Glomerular endothelial cell (primary cell): ENCODE measurements at regions not wholly inside any gene's neighbourhood (a gene's known extent, or its start where the extent isn't known, plus 50 kb on each side); places are given as distances from the start of the nearest gene placed in this dataset.

ENCODE experiments used
- DNase-seq: peaks from one replicate; pipeline ENCODE4 v3.0.0-alpha.2; 2011; ENCODE audit warnings: low read depth, low spot score; ENCODE audit errors: extremely low read depth

DNA sequence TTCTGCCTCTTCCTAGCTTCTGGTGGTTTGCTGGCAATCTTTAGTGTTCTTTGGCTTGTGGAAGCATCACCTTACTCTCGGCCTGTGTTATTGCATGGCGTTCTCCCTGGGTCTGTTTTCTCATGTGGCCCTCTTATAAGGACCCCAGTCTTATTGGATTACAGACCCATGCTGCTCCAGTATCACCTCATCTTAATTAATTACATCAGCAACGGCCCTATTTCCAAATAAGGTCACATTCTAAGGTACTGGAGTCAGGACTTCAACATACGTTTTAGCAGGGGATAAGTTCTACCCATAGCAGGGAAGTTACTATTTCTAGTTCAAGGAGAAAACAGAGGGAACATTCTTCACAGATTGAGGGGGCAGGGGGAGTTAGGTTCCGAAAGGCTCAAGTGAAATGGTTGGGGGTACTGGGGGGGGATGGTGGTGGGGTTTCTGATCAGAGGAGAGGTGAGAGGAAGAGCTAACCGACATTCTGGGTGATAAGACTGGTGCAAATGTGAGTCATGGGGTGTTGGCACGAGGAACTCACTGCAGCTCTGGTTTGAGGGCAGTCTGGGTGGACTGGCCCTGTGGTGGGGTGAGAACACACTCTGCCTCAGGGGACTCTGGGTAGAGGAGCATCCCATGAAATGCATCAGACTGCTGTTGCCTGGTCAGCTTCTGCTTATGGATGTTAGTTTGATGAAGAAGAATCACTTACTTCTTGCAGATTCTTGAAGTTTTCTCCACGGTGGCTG, 51.5 kb upstream of the ZBED5 start:
- no peak for DNase-seq

DNA sequence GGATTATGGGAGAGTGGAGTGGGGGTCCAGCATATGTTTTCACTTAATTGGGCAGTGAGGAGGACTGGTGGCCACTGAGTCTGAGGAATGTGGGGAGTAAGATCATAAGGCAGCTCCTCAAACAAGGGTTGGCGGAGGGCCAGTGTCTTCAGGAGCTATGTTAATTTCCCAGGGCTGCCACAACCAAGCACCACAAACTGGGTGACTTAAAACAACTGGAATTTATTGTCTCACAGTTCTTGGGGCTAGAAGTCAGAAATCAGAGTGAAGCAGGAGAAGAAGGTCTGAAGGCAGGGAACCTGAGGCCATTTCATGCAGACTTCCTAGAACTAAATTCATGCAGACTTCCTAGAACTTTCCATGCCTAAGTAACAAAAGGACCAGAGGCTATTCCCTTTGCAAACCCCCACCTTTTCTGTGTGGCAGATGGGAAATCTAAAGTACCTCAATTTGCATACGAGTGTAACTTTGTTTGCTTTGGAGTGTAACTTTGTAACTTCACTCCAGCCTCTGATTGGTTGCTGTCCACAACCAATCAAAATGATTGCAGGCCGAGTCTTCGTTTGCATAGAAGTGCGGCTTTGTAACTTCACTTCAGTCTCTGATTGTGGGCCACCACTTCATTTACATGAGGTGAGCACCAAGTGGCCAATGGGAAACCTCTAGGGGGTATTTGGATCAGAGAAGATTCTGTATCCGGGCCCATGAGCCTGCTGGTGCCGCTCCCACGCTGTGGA, 50.5 kb upstream of the ZBED5 start:
- DNase-seq, result no peak
